ENCODE measurements at regions not wholly inside any gene's neighbourhood (a gene's known extent, or its start where the extent isn't known, plus 50 kb on each side); places are given as distances from the start of the nearest gene placed in this dataset.

DNA sequence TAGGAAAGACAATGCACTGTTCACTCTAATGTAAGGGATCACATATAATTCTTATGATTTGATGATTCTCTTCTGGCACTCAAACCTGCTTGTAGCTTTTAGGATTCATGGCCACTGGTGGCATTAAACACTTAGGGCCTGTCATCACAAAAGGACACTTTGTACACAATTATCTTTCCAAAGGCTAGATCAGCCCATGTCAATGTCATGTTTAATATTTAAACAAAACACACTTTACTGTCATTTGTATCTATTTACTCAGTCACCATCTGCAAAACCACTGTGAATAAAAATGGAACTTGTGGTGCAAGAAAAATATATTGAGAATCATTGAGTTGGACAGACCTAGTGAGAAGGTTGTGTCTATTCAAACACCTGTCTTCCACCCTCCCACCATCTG, 83.6 kb upstream of the TTC29 start (continued):
- TF ChIP-seq, protein P1, sequence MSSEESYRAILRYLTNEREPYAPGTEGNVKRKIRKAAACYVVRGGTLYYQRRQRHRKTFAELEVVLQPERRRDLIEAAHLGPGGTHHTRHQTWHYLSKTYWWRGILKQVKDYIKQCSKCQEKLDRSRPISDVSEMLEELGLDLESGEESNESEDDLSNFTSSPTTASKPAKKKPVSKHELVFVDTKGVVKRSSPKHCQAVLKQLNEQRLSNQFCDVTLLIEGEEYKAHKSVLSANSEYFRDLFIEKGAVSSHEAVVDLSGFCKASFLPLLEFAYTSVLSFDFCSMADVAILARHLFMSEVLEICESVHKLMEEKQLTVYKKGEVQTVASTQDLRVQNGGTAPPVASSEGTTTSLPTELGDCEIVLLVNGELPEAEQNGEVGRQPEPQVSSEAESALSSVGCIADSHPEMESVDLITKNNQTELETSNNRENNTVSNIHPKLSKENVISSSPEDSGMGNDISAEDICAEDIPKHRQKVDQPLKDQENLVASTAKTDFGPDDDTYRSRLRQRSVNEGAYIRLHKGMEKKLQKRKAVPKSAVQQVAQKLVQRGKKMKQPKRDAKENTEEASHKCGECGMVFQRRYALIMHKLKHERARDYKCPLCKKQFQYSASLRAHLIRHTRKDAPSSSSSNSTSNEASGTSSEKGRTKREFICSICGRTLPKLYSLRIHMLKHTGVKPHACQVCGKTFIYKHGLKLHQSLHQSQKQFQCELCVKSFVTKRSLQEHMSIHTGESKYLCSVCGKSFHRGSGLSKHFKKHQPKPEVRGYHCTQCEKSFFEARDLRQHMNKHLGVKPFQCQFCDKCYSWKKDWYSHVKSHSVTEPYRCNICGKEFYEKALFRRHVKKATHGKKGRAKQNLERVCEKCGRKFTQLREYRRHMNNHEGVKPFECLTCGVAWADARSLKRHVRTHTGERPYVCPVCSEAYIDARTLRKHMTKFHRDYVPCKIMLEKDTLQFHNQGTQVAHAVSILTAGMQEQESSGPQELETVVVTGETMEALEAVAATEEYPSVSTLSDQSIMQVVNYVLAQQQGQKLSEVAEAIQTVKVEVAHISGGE (CRISPR knock-in tag; IDR thresholded peaks at IDR 0.05), result no peak
- TF ChIP-seq CCNT2 (IDR thresholded peaks at IDR 0.05; ENCODE audit: borderline replicate concordance, extremely low read depth, insufficient read length, low read depth, low read length), result no peak
- TF ChIP-seq SRSF7 (optimal IDR thresholded peaks at IDR 0.05; ENCODE audit: low read depth, low read length), result no peak
- TF ChIP-seq ZKSCAN8 (CRISPR knock-in tag; IDR thresholded peaks at IDR 0.05), result no peak
- TF ChIP-seq, protein P2, sequence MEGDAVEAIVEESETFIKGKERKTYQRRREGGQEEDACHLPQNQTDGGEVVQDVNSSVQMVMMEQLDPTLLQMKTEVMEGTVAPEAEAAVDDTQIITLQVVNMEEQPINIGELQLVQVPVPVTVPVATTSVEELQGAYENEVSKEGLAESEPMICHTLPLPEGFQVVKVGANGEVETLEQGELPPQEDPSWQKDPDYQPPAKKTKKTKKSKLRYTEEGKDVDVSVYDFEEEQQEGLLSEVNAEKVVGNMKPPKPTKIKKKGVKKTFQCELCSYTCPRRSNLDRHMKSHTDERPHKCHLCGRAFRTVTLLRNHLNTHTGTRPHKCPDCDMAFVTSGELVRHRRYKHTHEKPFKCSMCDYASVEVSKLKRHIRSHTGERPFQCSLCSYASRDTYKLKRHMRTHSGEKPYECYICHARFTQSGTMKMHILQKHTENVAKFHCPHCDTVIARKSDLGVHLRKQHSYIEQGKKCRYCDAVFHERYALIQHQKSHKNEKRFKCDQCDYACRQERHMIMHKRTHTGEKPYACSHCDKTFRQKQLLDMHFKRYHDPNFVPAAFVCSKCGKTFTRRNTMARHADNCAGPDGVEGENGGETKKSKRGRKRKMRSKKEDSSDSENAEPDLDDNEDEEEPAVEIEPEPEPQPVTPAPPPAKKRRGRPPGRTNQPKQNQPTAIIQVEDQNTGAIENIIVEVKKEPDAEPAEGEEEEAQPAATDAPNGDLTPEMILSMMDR (IDR thresholded peaks at IDR 0.05 in 2 of 3, conservative IDR thresholded peaks at IDR 0.05 in 1 of 3; ENCODE audit: insufficient read depth in 2 of 3, low read depth in 1 of 3, low read length in 3 of 3), result no peak
